SK-N-SH treated with all-trans-retinoic acid at 6 μM for 48 hours (cell line): ENCODE measurements at regions not wholly inside any gene's neighbourhood (a gene's known extent, or its start where the extent isn't known, plus 50 kb on each side); places are given as distances from the start of the nearest gene placed in this dataset.

Experiments
- ATAC-seq: fragments of 200-7000 bp; cut with Tn5 transposase; 3 replicates; pipeline ENCODE4 v1.9.1; 2020; ENCODE audit warnings: mild to moderate bottlenecking, moderate library complexity
- ARNTL ChIP-seq: fragments of 450-650 bp; formaldehyde crosslinking; IDR thresholded peaks from 2 replicates; pipeline ENCODE4 v1.5.0; 2020; ENCODE audit warnings: low read depth, mild to moderate bottlenecking, moderate library complexity, borderline replicate concordance
- BACH2 ChIP-seq: fragments of 250-450 bp; sonication (Bioruptor Pico); IDR thresholded peaks from 2 replicates; pipeline ENCODE4 v1.9.0; 2021; ENCODE audit warnings: mild to moderate bottlenecking, borderline replicate concordance
- CREB5 ChIP-seq: fragments of 250-450 bp; sonication (Bioruptor Pico); IDR thresholded peaks from 2 replicates; pipeline ENCODE4 v1.5.1; 2020; ENCODE audit warnings: low read depth, mild to moderate bottlenecking, moderate library complexity
- ESRRG ChIP-seq: fragments of 250-450 bp; sonication (Bioruptor Pico); IDR thresholded peaks from 2 replicates; pipeline ENCODE4 v1.6.1; 2021; ENCODE audit warnings: mild to moderate bottlenecking
- GLIS3 ChIP-seq: fragments of 250-450 bp; sonication (Bioruptor Pico); IDR thresholded peaks from 2 replicates; pipeline ENCODE4 v1.5.0; 2020; ENCODE audit warnings: mild to moderate bottlenecking, moderate library complexity
- ISL1 ChIP-seq: fragments of 250-450 bp; sonication (Bioruptor Pico); IDR thresholded peaks from 2 replicates; pipeline ENCODE4 v2.1.2; 2022; ENCODE audit warnings: mild to moderate bottlenecking, moderate library complexity
- OSR1 ChIP-seq: fragments of 250-450 bp; sonication (Bioruptor Pico); IDR thresholded peaks from 2 replicates; pipeline ENCODE4 v1.8.0; 2022; ENCODE audit warnings: moderate library complexity, mild to moderate bottlenecking, inconsistent platforms
- POU6F1 ChIP-seq: fragments of 250-450 bp; sonication (Bioruptor Pico); IDR thresholded peaks from 2 replicates; pipeline ENCODE4 v1.8.0; 2021; ENCODE audit warnings: low read depth, mild to moderate bottlenecking, moderate library complexity, borderline replicate concordance
- PPARA ChIP-seq: fragments of 250-450 bp; sonication (Bioruptor Pico); IDR thresholded peaks from 2 replicates; pipeline ENCODE4 v1.5.0; 2020; ENCODE audit warnings: mild to moderate bottlenecking, borderline replicate concordance
- RARB ChIP-seq: fragments of 250-450 bp; sonication (Bioruptor Pico); IDR thresholded peaks from 2 replicates; pipeline ENCODE4 v1.8.0; 2021; ENCODE audit warnings: mild to moderate bottlenecking, moderate library complexity
- TCF4 ChIP-seq: fragments of 250-450 bp; sonication (Bioruptor Pico); IDR thresholded peaks from 2 replicates; pipeline ENCODE4 v1.8.0; 2021; ENCODE audit warnings: mild to moderate bottlenecking, moderate library complexity, borderline replicate concordance
- TOX ChIP-seq: fragments of 250-450 bp; sonication (Bioruptor Pico); IDR thresholded peaks from 2 replicates; pipeline ENCODE4 v1.8.0; 2021; ENCODE audit warnings: mild to moderate bottlenecking, moderate library complexity, borderline replicate concordance
- TSHZ2 ChIP-seq: fragments of 250-450 bp; sonication (Bioruptor Pico); IDR thresholded peaks from 2 replicates; pipeline ENCODE4 v1.5.0; 2020; ENCODE audit warnings: mild to moderate bottlenecking, moderate library complexity
- ZC3H10 ChIP-seq: fragments of 250-450 bp; sonication (Bioruptor Pico); IDR thresholded peaks from 2 replicates; pipeline ENCODE4 v1.5.1; 2021; ENCODE audit warnings: mild to moderate bottlenecking, moderate library complexity
- ZNF565 ChIP-seq: fragments of 450-650 bp; formaldehyde crosslinking; conservative IDR thresholded peaks from 2 replicates; pipeline ENCODE4 v1.5.0; 2020; ENCODE audit warnings: low read depth, mild to moderate bottlenecking, moderate library complexity
- ZNF70 ChIP-seq: fragments of 450-650 bp; formaldehyde crosslinking; IDR thresholded peaks from 2 replicates; pipeline ENCODE4 v1.5.0; 2020; ENCODE audit warnings: mild to moderate bottlenecking, moderate library complexity
- ZNF8 ChIP-seq: fragments of 450-650 bp; formaldehyde crosslinking; IDR thresholded peaks from 2 replicates; pipeline ENCODE4 v1.5.0; 2020; ENCODE audit warnings: mild to moderate bottlenecking, moderate library complexity
- TF ChIP-seq, protein P1 (sequence below): fragments of 250-450 bp; sonication (Bioruptor Pico); IDR thresholded peaks from 2 replicates; pipeline ENCODE4 v1.8.0; 2020; ENCODE audit warnings: mild to moderate bottlenecking, moderate library complexity, borderline replicate concordance
- TF ChIP-seq, protein P2 (sequence below): fragments of 250-450 bp; sonication (Bioruptor Pico); IDR thresholded peaks from 2 replicates; pipeline ENCODE4 v1.5.1; 2021; ENCODE audit warnings: mild to moderate bottlenecking, moderate library complexity

GRCh38 chr6:168825226-168826077, 384.5 kb downstream of the SMOC2 start:
- TF ChIP-seq ZNF70 (CRISPR knock-in tag) = no peak
- TF ChIP-seq CREB5 (CRISPR knock-in tag) = no peak
- TF ChIP-seq BACH2 (CRISPR knock-in tag) = no peak
- no peak for TF ChIP-seq TCF4
- no peak for TF ChIP-seq ESRRG (CRISPR knock-in tag)
- no peak for TF ChIP-seq TOX (CRISPR knock-in tag)
- TF ChIP-seq ARNTL (CRISPR knock-in tag) = no peak
- TF ChIP-seq, protein P1, sequence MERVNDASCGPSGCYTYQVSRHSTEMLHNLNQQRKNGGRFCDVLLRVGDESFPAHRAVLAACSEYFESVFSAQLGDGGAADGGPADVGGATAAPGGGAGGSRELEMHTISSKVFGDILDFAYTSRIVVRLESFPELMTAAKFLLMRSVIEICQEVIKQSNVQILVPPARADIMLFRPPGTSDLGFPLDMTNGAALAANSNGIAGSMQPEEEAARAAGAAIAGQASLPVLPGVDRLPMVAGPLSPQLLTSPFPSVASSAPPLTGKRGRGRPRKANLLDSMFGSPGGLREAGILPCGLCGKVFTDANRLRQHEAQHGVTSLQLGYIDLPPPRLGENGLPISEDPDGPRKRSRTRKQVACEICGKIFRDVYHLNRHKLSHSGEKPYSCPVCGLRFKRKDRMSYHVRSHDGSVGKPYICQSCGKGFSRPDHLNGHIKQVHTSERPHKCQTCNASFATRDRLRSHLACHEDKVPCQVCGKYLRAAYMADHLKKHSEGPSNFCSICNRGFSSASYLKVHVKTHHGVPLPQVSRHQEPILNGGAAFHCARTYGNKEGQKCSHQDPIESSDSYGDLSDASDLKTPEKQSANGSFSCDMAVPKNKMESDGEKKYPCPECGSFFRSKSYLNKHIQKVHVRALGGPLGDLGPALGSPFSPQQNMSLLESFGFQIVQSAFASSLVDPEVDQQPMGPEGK (CRISPR knock-in tag) = no peak
- TF ChIP-seq, protein P2, sequence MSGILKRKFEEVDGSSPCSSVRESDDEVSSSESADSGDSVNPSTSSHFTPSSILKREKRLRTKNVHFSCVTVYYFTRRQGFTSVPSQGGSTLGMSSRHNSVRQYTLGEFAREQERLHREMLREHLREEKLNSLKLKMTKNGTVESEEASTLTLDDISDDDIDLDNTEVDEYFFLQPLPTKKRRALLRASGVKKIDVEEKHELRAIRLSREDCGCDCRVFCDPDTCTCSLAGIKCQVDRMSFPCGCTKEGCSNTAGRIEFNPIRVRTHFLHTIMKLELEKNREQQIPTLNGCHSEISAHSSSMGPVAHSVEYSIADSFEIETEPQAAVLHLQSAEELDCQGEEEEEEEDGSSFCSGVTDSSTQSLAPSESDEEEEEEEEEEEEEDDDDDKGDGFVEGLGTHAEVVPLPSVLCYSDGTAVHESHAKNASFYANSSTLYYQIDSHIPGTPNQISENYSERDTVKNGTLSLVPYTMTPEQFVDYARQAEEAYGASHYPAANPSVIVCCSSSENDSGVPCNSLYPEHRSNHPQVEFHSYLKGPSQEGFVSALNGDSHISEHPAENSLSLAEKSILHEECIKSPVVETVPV (CRISPR knock-in tag) = no peak
- TF ChIP-seq ZC3H10 (CRISPR knock-in tag) = no peak
- TF ChIP-seq POU6F1 (CRISPR knock-in tag) = no peak
- no peak for TF ChIP-seq TSHZ2 (CRISPR knock-in tag)
- no peak for ATAC-seq

DNA sequence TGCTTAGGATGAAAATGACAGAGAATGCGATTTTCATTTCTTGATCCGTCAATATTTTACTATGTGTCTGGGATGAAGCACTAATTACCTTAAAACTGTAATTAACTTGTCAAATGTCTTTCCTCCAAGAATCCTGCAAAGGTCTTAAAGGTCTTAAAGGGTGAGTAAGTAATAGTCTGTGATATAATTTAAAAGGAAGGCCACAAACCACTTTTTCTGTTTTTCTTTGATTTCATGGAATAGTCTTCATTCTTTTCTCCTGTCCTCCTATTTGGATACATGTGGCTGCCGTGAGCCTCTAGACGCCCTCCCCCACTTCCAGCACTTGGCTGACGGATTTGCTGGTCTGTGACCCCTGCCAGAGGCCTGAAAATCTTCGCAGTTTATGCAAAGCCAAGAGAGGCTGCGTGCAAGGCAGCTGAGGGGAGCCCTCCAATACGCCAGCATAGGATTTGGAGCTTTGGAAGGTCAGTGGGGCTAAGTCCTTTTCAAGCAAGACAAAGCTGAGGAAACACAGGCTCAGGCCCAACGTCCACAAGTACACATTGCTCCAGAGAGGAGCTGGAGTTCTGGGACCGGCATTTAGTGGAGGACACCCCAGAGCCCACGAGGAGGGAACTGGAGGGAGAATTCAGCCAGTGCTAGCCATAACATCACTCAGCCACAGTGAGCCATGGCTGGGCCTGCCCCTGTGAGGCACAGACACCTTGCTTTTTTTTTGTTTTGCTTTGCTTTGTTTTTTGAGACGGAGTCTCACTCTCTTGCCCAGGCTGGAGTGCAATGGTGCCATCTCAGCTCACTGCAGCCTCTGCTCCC, 382.6 kb downstream of the SMOC2 start:
- no peak for ATAC-seq
- no peak for TF ChIP-seq ZNF8 (CRISPR knock-in tag)
- no peak for TF ChIP-seq ISL1
- TF ChIP-seq PPARA = no peak
- TF ChIP-seq ZC3H10 (CRISPR knock-in tag) = no peak
- no peak for TF ChIP-seq CREB5 (CRISPR knock-in tag)
- no peak for TF ChIP-seq TSHZ2 (CRISPR knock-in tag)
- TF ChIP-seq POU6F1 (CRISPR knock-in tag) = no peak
- no peak for TF ChIP-seq BACH2 (CRISPR knock-in tag)
- no peak for TF ChIP-seq ARNTL (CRISPR knock-in tag)
- no peak for TF ChIP-seq GLIS3 (CRISPR knock-in tag)
- TF ChIP-seq ESRRG (CRISPR knock-in tag) = no peak
- TF ChIP-seq RARB = no peak
- no peak for TF ChIP-seq OSR1 (CRISPR knock-in tag)
- TF ChIP-seq ZNF70 (CRISPR knock-in tag) = no peak
- no peak for TF ChIP-seq ZNF565
